ENCODE measurements at regions not wholly inside any gene's neighbourhood (a gene's known extent, or its start where the extent isn't known, plus 50 kb on each side); places are given as distances from the start of the nearest gene placed in this dataset.
A peak's percentile ranks its signal among the peaks of the same experiment; 100 is the strongest.

GRCh38 chr2:3126911-3127621, 250.6 kb downstream of the EIPR1 start:
- ATAC-seq (peak; percentile 40 to 52), DNase-seq (peak in 2 of 10 donors; percentile 4 to 5)
- Mint-ChIP-seq H3K4me3 (peak overlapping the region in 7 of 10 donors; percentile 22 to 57 (median 47)), H3K4me1 (peaks cover 0 to 5% (median 3%) of the 10 kb centered on the region in 4 donors), H3K27me3 (peaks cover 0 to 11% (median 5%) of the 10 kb centered on the region in 5 donors), H3K27ac (peak overlapping the region in 4 of 10 donors; percentile 34 to 87 (median 60)), H3K9me3 (peaks cover 0 to 2% (median 0%) of the 10 kb centered on the region in 9 donors), H3K36me3 (peaks cover 0 to 6% (median 0%) of the 10 kb centered on the region in 3 donors)
- POLR2A ChIA-PET = no interaction called here

- peaks cover 0 to 11% (median 5%) of the 10 kb centered on the region in 5 donors for H3K27me3 Mint-ChIP-seq
- no peak overlapping the region for H3K4me3 Mint-ChIP-seq
- ATAC-seq = no peak
- H3K4me1 Mint-ChIP-seq = peaks cover 0 to 5% (median 3%) of the 10 kb centered on the region in 4 donors
- H3K36me3 Mint-ChIP-seq = peaks cover 0 to 6% (median 0%) of the 10 kb centered on the region in 3 donors
- POLR2A ChIA-PET = no interaction called here
- no peak for DNase-seq
- peaks cover 0 to 4% (median 0%) of the 10 kb centered on the region in 9 donors for H3K9me3 Mint-ChIP-seq
- peak overlapping the region in 1 of 10 donors; percentile 49 for H3K27ac Mint-ChIP-seq
Observed at GRCh38 chr2:3126171-3126910, 251.3 kb downstream of the EIPR1 start.

DNA sequence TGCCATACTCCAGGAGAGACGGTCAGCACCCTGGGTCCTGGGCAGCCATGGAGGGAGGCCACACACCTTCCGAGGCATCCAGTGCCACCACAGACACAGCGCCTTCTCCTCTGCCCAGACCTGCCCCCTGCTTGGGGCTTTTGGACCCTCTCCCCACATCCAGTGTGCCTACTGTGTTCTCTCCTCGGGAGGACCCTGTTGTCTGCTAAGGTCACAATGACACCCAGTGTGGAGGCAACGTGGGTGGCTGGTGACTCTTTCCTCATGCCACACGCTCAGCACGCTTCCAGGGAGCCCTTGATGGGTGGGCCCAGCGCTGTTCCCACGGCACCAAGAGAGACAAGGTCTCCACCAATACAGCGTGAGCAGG, 251.9 kb downstream of the EIPR1 start:
- no peak for ATAC-seq
- Mint-ChIP-seq H3K4me3 (no peak overlapping the region), H3K27ac (no peak overlapping the region)

GRCh38 chr2:3125001-3125760, 252.4 kb downstream of the EIPR1 start:
- no peak overlapping the region for H3K27ac Mint-ChIP-seq
- H3K4me3 Mint-ChIP-seq = no peak overlapping the region
- DNase-seq = no peak
- POLR2A ChIA-PET = no interaction called here
- H3K4me1 Mint-ChIP-seq = peaks cover 0 to 5% (median 3%) of the 10 kb centered on the region in 4 donors
- H3K36me3 Mint-ChIP-seq = peaks cover under 1 to 4% (median 1%) of the 10 kb centered on the region in 3 donors
- H3K9me3 Mint-ChIP-seq = peaks cover 0 to 6% (median 0%) of the 10 kb centered on the region in 9 donors
- H3K27me3 Mint-ChIP-seq = peaks cover 0 to 5% (median 1%) of the 10 kb centered on the region in 5 donors
- ATAC-seq = no peak

More for the DNA sequence above, 251.9 kb downstream of the EIPR1 start:
- Mint-ChIP-seq H3K36me3 (peaks cover 0 to 6% (median 0%) of the 10 kb centered on the region in 3 donors), H3K4me1 (peaks cover 0 to 5% (median 3%) of the 10 kb centered on the region in 4 donors), H3K27me3 (peaks cover 0 to 7% (median 5%) of the 10 kb centered on the region in 5 donors), H3K9me3 (peaks cover 0 to 5% (median 0%) of the 10 kb centered on the region in 9 donors)
- no peak for DNase-seq
- POLR2A ChIA-PET = no interaction called here

DNA sequence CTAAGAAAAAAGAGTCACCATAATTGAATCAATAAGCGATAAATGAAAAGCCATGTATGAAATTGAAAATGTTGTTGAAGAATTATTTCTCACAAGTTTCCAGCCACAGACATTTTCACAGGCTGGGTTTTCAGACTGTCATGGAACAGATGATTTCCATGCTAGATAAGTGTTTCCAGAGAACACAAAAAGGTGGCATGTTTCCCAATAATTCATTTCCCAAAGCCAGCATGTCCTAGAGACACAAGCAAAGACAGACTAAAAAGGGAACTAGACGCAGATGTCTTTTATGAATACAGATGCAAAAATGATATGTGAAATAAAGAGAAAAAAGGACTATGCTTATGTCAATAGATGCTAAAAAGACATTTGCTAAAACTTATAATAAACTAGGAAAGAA, 255.1 kb downstream of the EIPR1 start:
- H3K9me3 Mint-ChIP-seq = peaks cover 0 to 9% (median 0%) of the 10 kb centered on the region in 9 donors
- H3K36me3 Mint-ChIP-seq = peaks cover 2 to 5% (median 4%) of the 10 kb centered on the region in 3 donors
- DNase-seq (no peak), ATAC-seq (no peak)
- no peak overlapping the region for H3K27ac Mint-ChIP-seq
- POLR2A ChIA-PET = no interaction called here
- no peak overlapping the region for H3K4me3 Mint-ChIP-seq
- H3K27me3 Mint-ChIP-seq = no peaks in the 10 kb centered on the region
- peaks cover 0 to 5% (median 4%) of the 10 kb centered on the region in 4 donors for H3K4me1 Mint-ChIP-seq

DNA sequence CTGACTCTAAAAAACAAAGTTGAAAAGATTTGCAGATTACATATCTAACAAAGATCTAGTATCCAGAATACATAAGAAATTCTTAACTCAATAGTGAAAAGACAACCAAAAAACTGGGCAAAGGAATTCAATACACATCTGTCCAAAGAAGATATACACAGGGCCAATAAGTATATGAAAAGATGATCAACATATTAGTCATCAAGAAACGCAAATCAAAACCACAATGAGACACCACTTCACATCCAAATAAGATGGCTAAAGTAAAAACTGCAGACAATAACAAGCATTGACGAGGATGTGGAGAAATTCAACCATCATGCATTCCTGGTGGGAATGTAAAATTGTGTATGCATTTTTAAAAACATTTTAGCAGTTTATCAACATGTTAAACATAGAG, 256.0 kb downstream of the EIPR1 start:
- Mint-ChIP-seq H3K27ac (no peak overlapping the region), H3K36me3 (peaks cover 2 to 5% (median 4%) of the 10 kb centered on the region in 3 donors), H3K27me3 (no peaks in the 10 kb centered on the region), H3K4me3 (no peak overlapping the region), H3K9me3 (peaks cover 0 to 9% (median 0%) of the 10 kb centered on the region in 9 donors), H3K4me1 (peaks cover 0 to 2% (median 0%) of the 10 kb centered on the region in 4 donors)
- DNase-seq = no peak
- POLR2A ChIA-PET = no interaction called here
- ATAC-seq = no peak

- H3K4me1 Mint-ChIP-seq = peaks cover 0 to 2% (median 0%) of the 10 kb centered on the region in 4 donors
- no peak for ATAC-seq
- H3K27ac Mint-ChIP-seq = no peak overlapping the region
Observed at GRCh38 chr2:3117650-3118216, 259.9 kb downstream of the EIPR1 start.

GRCh38 chr2:3116371-3116770, 261.2 kb downstream of the EIPR1 start:
- ATAC-seq = no peak
- no peak overlapping the region for H3K4me3 Mint-ChIP-seq
- H3K27me3 Mint-ChIP-seq = no peaks in the 10 kb centered on the region
- no peak for DNase-seq
- H3K9me3 Mint-ChIP-seq = peaks cover 0 to 6% (median 0%) of the 10 kb centered on the region in 9 donors
- no peak overlapping the region for H3K27ac Mint-ChIP-seq
- POLR2A ChIA-PET = no interaction called here
- H3K36me3 Mint-ChIP-seq = peaks cover 4 to 6% (median 5%) of the 10 kb centered on the region in 3 donors
- peaks cover 0 to 2% (median 0%) of the 10 kb centered on the region in 4 donors for H3K4me1 Mint-ChIP-seq

More at GRCh38 chr2:3117650-3118216, 259.9 kb downstream of the EIPR1 start:
- Mint-ChIP-seq H3K27me3 (no peaks in the 10 kb centered on the region), H3K4me3 (no peak overlapping the region), H3K9me3 (peaks cover 0 to 9% (median 0%) of the 10 kb centered on the region in 9 donors), H3K36me3 (peaks cover 4 to 6% (median 5%) of the 10 kb centered on the region in 3 donors)
- POLR2A ChIA-PET = no interaction called here
- no peak for DNase-seq

GRCh38 chr2:3115301-3116042, 262.1 kb downstream of the EIPR1 start:
- H3K4me3 Mint-ChIP-seq = no peak overlapping the region
- no peak for DNase-seq

GRCh38 chr2:3114406-3115185, 263.0 kb downstream of the EIPR1 start:
- Mint-ChIP-seq H3K27me3 (no peaks in the 10 kb centered on the region), H3K36me3 (peaks cover 0 to 4% (median 4%) of the 10 kb centered on the region in 3 donors), H3K9me3 (peaks cover 0 to 4% (median 0%) of the 10 kb centered on the region in 9 donors), H3K4me1 (peaks cover 0 to 2% (median 0%) of the 10 kb centered on the region in 4 donors), H3K27ac (no peak overlapping the region), H3K4me3 (no peak overlapping the region)
- POLR2A ChIA-PET = no interaction called here
- ATAC-seq (no peak), DNase-seq (no peak)

More at GRCh38 chr2:3115301-3116042, 262.1 kb downstream of the EIPR1 start:
- Mint-ChIP-seq H3K9me3 (peaks cover 0 to 5% (median 0%) of the 10 kb centered on the region in 9 donors), H3K27me3 (no peaks in the 10 kb centered on the region), H3K4me1 (peaks cover 0 to 2% (median 0%) of the 10 kb centered on the region in 4 donors), H3K36me3 (peaks cover 4 to 6% (median 5%) of the 10 kb centered on the region in 3 donors), H3K27ac (no peak overlapping the region)
- POLR2A ChIA-PET = no interaction called here
- ATAC-seq = no peak

- POLR2A ChIA-PET = no interaction called here
- ATAC-seq (no peak), DNase-seq (no peak)
- peaks cover 0 to 4% (median 0%) of the 10 kb centered on the region in 9 donors for H3K9me3 Mint-ChIP-seq
- peak overlapping the region in 1 of 10 donors; percentile 51 for H3K4me3 Mint-ChIP-seq
- peaks cover 0 to 4% (median 4%) of the 10 kb centered on the region in 3 donors for H3K36me3 Mint-ChIP-seq
- H3K27me3 Mint-ChIP-seq = no peaks in the 10 kb centered on the region
- H3K27ac Mint-ChIP-seq = no peak overlapping the region
- H3K4me1 Mint-ChIP-seq = peaks cover 0 to 2% (median 0%) of the 10 kb centered on the region in 4 donors
Observed at GRCh38 chr2:3113769-3114168, 263.8 kb downstream of the EIPR1 start.

All from naive thymus-derived CD8-positive, alpha-beta T cell (primary cell).